ENCODE measurements at regions not wholly inside any gene's neighbourhood (a gene's known extent, or its start where the extent isn't known, plus 50 kb on each side); places are given as distances from the start of the nearest gene placed in this dataset.
A peak's percentile ranks its signal among the peaks of the same experiment; 100 is the strongest.

- TF ChIP-seq CTCF (IDR thresholded peaks at IDR 0.05), result no peak
- intact Hi-C loops (cut with DNase I, micrococcal nuclease), result no loop called here
- DNase-seq (no peak), ATAC-seq (no peak)
- no peaks in the 10 kb centered on the region for H3K36me3 ChIP-seq (ENCODE audit: low read depth)
- H3K4me3 ChIP-seq, result no peak overlapping the region
- H3K4me1 ChIP-seq (ENCODE audit: low read depth), result no peaks in the 10 kb centered on the region
- no peaks in the 10 kb centered on the region for H3K9me3 ChIP-seq
Observed at GRCh38 chr6:137407816-137408215, 86.4 kb downstream of the OLIG3 start.

- no peak for DNase-seq
- no peaks in the 10 kb centered on the region for H3K4me1 ChIP-seq (ENCODE audit: low read depth)
- H3K36me3 ChIP-seq (ENCODE audit: low read depth), result no peaks in the 10 kb centered on the region
- no peaks in the 10 kb centered on the region for H3K9me3 ChIP-seq
- no peak for ATAC-seq
- intact Hi-C loops (cut with DNase I, micrococcal nuclease), result no loop called here
- no peak for TF ChIP-seq CTCF (IDR thresholded peaks at IDR 0.05)
- H3K4me3 ChIP-seq, result no peak overlapping the region
Observed at GRCh38 chr6:137405806-137406205, 88.4 kb downstream of the OLIG3 start.

GRCh38 chr6:137403855-137404254, 90.3 kb downstream of the OLIG3 start:
- Histone ChIP-seq H3K36me3 (ENCODE audit: low read depth) (no peaks in the 10 kb centered on the region), H3K4me3 (no peak overlapping the region), H3K4me1 (ENCODE audit: low read depth) (no peaks in the 10 kb centered on the region), H3K9me3 (no peaks in the 10 kb centered on the region)
- TF ChIP-seq CTCF (IDR thresholded peaks at IDR 0.05), result no peak
- ATAC-seq (peak; percentile 34), DNase-seq (no peak)
- intact Hi-C loops (cut with DNase I, micrococcal nuclease), result no loop called here

GRCh38 chr6:137403443-137403842, 90.8 kb downstream of the OLIG3 start:
- Histone ChIP-seq H3K4me3 (no peak overlapping the region), H3K36me3 (ENCODE audit: low read depth) (no peaks in the 10 kb centered on the region), H3K9me3 (no peaks in the 10 kb centered on the region), H3K4me1 (ENCODE audit: low read depth) (no peaks in the 10 kb centered on the region)
- no peak for DNase-seq
- ATAC-seq, result no peak
- intact Hi-C loops (cut with DNase I, micrococcal nuclease), result no loop called here
- TF ChIP-seq CTCF (IDR thresholded peaks at IDR 0.05), result no peak

GRCh38 chr6:137402143-137402680, 92.0 kb downstream of the OLIG3 start:
- no peak for DNase-seq

More at GRCh38 chr6:137402143-137402680, 92.0 kb downstream of the OLIG3 start:
- no peaks in the 10 kb centered on the region for H3K4me1 ChIP-seq (ENCODE audit: low read depth)
- intact Hi-C loops (cut with DNase I, micrococcal nuclease), result no loop called here
- ATAC-seq, result no peak
- no peaks in the 10 kb centered on the region for H3K9me3 ChIP-seq
- H3K36me3 ChIP-seq (ENCODE audit: low read depth), result no peaks in the 10 kb centered on the region
- no peak overlapping the region for H3K4me3 ChIP-seq
- TF ChIP-seq CTCF (IDR thresholded peaks at IDR 0.05), result no peak

All from mucosa of descending colon (tissue), 3 donors.